Left renal pelvis (tissue), 4 donors: ENCODE measurements at regions not wholly inside any gene's neighbourhood (a gene's known extent, or its start where the extent isn't known, plus 50 kb on each side); places are given as distances from the start of the nearest gene placed in this dataset.
"Not testable (repeated sequence)": the region's sequence is repeated elsewhere in the genome, so short reads cannot be mapped to it uniquely, and the experiment has no call there.

ENCODE experiments used
- DNase-seq, 4 donors: peaks; one replicate each; pipeline ENCODE4 v3.0.0-alpha.2; 2013; ENCODE audit warnings: low read depth in 4 of 4, low spot score in 3 of 4

DNA sequence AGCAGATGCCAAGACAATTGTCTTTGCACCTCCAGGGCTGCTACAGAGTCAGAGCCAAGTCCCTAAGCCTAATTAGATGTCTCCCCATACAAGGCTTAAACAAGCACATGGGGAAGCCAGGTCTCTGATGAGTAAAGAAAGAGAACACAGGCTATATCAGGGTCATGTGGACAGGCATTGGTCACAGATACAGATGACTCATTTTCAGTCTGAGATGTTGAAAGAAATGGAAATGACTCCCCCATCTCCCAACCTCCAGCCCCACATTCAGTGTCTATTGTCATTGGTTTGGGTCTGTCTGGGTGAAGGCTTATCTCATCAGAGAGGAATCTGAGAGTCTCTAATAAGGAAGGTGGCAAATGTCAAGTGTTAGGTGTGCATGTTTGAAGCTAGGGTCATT, 290.1 kb upstream of the KIAA1217 start:
- DNase-seq: no peak

DNA sequence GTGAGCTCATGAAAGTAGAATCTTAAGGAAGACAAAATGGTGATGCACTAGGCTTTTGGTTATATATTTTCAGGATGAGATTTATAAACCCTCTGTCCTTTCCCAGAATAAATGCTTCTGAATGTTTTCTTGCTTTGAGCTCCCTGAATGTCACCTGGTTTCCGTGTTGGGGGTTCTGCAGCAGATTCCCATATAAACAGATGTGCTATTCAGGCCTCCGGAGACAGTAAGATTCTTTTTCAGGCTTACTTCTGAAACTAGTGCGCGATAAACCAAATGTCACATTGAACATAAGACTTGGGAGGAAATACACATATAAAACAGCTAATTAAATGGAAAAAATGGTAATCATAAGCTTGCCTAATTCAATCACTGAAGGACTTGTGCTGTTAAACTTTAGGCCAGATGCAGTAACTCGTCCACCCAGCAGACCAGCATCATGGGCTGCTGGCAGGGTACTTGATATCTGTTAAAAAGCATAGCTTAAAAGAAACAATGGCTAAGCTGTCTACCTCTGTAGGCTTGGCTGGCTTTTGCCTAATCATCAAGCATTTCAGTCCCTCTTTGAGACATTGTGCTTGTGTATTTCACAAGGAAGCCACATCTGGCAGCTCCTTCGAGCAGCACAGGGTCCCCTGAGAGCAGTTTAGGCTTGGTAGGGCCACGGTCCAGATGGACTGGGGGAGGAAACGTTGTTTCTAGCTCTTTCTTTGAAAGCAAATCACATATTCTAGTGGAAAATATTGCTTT, 281.2 kb upstream of the KIAA1217 start:
- DNase-seq: no peak

DNA sequence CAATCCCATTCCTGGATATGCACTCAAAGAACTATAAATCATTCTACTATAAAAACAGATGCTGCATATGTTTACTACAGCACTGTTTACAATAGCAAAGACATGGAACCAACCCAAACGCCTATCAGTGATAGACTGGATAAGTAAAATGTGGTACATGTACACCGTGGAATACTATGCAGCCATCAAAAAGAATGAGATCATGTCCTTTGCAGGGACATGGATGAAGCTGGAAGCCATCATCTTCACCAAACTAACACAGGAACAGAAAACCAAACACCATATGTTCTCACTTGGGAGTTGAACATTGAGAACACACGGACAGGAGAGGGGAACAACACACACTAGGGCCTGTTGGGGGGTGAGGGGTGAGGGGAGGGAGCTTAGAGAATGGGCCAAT, 274.9 kb upstream of the KIAA1217 start:
- DNase-seq: not testable (repeated sequence)

DNA sequence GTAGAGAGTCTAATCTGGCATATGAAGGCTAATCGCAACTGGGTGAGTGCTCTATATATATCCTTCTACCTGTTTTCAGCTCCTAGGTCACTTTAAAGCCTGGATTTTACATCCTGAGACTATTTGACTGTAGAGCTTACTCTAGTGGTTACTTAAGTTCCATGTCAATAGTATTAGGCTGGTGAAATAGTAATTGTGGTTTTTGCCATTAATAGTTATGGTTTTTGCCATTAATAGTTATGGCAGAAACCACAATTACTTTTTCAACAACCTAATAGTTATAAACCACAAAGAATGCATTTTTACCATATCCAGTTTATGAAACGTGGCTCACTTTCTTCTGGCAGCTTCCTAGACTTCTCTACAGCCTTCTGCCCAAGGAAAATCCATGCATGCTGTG, 263.1 kb upstream of the KIAA1217 start:
- no peak for DNase-seq

DNA sequence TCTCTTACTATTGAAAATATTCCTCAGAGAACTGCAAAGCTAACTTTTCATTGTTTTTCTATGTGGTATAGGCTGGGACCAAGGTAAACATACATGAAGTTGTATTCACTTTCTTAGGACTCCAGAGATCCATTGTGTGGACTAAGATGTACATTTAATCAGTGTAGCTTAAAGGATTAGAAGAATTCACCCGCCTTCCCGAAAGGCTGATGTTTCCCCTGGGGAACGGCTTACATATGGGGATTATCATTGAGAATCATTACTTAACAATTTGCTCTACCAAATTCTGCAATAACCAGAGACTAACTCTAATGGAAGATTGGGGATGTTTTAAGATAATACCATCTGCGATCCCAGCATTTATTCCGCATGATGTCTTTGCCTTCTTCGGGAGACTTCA, 257.1 kb upstream of the KIAA1217 start:
- no peak for DNase-seq

DNA sequence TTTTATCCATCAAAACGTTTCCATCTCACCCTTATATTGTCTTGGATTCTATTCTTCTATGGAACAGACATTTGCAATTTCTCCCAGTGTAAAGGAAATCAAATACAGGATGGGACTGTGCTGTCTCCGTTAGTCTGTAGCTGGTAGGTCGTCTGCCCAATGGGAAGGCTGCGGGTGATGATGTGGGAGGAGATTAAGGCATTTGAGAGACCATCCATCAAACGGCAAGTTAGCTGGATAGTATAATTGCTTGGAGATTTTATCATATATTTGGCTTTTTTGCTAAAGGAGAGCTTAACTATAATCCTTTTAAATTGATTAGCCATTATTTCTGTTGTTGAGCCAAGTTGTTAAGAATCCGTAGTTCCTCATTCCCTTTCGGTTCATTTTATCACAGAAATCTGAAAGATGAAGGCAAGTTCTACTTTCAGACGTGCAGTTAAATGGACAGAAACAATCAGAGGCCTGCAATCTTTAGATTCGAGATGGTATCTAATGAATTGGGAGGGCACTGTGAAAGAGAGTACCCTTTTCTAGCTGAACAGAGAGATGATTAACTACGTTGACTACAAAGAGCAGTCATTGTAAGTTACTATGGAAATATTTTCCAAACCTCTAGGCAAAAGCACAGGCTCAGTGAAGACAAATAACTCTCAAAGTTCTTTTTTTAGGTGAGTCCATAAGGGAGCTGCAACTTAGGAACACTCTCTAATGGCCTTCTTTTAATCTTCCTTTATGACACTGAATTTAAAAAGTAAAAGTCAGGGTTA, 253.3 kb upstream of the KIAA1217 start:
- no peak for DNase-seq

DNA sequence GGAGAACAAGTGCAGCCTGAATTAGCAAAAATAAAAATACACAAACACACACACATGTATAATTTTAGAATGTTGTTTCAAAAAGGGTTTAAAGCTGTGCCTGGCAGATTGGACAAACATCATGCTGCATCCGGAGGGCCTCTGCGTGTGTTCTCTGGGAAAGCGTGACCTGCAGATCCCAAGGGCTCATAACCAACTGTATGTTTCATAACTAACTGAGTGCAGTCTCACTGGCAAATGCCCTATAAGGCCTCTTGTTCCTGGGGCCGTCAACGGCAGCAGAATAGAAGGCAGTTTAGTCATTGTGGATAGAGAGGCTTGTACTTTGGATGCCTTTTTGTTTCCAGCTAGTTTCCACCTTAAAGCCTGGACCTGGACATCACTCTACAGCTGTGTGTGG, 243.8 kb upstream of the KIAA1217 start:
- DNase-seq: no peak

DNA sequence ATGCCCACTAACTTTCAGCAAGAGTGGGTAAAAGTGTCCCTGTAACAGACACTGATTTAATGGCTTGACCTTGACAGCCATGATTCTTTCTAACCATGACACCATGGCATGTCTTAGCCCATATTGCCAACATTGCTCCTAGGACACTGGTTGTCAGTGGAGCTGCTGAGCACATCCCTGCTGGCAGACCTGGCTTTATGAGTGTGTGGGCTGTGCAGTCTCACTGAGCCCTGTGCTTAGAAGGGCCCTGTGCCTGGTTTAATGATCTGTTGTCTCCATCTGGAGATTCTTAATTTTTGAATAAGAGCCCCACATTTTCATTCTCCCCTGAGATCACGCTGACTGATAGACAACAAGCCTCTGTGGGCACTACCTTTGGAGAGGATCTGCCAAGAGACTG, 243.1 kb upstream of the KIAA1217 start:
- no peak for DNase-seq

DNA sequence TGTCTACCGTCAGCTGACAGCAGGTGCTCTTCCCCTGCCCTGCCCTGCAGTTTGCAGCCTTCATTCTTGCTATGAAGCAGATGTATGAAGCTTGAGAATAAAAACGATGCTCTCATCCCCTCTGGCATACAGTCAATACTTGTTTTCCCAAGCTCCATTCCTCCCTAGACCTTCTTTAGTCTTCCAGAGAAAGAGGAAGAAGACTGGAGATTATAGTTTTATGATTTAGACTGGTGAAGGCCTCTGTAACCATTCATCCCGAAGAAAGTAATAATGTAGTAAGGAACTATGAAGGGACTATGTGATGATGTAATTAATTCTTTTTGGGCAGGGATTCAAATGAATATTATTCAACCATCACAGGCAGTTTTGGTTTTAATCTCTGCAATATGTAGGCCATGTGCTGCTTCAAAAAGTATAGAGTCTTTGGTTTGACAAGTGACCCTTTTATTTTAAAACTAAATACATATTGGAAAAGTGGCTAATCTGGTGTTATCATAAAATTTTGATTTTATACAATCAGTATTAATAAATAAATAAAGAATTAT, 242.4 kb upstream of the KIAA1217 start:
- no peak for DNase-seq

DNA sequence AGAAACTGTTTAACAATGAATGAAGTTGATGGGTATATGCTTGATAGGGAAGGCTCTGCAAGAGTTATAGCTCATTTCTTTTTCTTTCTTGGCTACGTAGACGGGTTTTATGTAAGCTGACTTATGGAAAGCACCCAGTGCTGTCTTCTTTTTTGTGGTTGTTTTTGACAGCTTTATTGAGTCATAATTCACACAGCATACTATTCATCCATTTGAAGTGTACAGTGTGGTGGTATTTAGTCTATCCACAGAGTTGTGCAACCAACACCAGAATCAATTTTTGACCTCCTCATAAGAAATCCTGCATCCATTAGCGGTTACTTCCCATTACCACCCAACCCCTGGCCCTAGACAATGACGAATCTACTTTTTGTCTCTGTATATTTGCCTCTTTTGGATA, 240.6 kb upstream of the KIAA1217 start:
- no peak for DNase-seq

DNA sequence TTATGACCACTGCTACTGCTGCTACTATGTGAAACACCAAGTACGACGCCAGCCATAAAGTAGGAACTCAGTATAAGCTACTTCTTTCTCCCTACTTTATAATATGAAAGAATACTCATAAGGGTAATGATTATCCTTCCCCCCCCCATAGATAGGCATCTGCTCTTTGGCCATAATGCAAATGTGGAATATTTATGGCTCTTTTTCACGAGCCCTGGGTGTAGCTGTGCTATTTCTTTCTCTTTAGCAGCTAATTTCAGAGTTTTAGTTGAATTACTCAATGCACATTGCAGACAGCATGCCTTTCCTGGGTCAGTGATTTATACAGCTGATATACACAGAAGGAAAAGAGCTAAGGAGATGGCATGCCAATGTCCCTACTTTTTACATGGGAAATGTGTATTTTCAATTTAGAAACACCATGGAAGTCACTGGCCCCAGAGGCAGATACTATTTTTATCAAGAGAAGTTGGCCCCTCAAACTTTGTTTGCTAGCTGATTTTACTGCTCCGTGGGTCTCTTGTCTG, 234.1 kb upstream of the KIAA1217 start:
- no peak for DNase-seq

DNA sequence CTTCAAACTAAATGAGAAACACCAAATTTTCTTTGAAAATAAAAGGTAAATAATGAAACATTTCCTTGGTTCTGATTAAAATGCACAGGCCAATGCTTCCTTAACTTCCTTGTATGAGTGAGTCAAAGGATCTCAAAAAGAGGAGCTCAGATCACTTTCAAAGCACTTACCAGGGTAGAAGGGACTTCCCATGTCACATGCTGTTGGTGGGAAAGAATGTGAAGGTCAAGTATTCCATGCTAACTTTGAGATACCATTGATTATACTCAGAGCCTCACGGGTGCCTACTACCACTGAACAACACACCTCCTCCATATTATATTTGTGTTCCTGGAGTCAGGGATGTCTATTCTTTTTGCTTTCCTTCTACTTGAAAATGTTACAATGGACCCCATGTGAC, 233.5 kb upstream of the KIAA1217 start:
- no peak for DNase-seq

DNA sequence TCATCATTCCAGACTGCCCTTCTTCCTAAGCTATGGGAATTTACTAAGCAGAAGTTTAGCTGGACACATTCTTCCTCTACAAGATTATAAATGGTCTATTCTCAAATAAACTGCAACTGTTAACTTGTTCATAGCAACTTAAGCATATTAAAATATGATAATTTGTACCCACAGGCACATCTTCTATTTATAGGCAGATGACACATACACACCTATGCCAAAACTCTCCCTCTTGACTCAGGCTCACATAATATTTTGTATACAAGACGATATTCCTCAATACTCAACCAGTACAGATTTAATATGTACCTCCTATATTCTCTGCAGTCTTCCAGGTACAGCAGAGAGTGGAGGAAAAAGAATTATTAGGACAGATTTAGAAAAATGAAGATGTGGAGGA, 232.7 kb upstream of the KIAA1217 start:
- no peak for DNase-seq

DNA sequence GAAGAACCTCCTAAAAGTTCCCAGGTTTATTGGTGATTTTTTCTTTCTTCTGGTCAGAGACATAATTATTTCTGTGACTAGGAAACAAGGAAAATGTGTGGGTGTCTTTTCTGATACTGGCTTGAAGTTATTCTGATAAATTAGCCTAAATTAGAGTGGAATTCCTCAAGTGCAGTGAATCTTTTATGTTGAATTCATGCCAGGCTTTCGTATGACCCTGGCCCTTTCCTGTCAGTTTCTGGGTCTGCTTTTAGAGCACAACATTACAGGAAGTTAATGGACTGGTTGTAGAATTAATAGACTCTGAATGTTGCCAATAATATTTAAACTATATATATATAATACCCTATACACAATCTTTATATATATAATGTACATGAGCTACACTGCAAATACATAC, 230.6 kb upstream of the KIAA1217 start:
- no peak for DNase-seq

DNA sequence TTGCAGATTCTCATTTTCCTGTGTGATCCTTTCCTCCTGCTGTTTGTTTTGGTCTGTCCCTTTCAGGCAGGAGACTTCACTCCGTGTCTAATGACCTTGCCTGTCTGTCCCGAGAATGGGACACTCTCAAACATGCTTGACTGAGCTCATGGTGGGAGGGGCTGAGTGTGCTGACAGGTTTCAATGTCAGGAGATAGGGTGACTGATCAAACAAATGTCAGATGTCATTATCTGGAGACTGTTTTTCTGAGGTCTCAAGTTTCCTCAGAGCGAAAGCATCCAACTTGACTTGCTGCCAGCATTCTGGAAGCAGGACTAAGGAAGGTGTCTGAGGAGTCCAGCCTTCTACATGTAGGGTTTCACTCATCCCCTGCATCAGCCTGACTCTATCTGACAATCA, 228.8 kb upstream of the KIAA1217 start:
- DNase-seq: peak in 2 of 4 donors; percentile 37 to 65

DNA sequence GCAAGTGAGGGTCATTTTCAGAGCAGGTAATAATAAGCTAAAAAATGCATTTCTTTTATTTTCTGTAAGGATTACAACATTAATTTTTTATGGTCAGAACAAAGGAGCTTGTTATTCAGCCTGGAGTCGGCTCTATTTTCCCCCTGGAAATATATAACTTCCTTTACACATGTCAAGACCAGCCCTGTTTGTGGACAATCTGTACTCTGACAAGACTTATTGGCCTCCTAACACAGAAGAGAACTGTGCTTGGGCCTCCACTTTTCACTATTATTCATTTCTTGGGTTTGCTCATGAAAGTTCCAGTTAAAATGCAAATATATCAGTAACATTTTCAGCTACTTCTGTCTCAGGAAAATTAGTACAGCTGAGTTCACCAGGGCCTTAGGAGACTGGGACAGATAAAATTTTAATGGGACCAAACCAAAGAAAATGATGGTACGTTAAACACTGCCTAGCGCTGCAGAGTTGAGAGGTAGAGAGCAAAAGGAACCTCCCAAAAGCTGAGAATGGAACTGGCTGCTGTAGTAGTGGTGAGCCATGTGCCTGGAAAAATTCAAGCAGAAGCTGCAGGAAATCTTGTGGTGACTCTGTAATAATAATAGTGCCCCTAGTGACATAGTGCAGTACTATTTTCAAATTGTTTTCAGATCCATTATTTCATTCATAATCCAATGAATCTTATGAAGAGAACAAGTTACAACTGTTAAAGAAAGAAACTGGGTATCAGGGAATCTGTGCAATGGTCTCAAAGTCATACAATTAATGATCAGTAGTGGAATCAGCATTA, 227.2 kb upstream of the KIAA1217 start:
- DNase-seq: no peak

DNA sequence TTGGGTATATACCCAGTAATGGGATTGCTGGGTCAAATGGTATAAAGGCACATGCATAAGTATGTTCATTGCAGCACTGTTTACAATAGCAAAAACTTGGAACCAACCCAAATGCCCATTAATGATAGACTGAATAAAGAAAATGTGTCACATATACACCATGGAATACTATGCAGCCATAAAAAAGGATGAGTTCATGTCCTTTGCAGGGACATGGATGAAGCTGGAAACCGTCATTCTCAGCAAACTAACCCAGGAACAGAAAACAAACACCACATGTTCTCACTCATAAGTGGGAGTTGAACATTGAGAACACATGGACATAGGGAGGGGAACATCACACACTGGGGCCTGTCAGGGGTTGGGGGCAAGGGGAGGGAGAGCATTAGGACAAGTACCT, 224.5 kb upstream of the KIAA1217 start:
- not testable (repeated sequence) for DNase-seq

DNA sequence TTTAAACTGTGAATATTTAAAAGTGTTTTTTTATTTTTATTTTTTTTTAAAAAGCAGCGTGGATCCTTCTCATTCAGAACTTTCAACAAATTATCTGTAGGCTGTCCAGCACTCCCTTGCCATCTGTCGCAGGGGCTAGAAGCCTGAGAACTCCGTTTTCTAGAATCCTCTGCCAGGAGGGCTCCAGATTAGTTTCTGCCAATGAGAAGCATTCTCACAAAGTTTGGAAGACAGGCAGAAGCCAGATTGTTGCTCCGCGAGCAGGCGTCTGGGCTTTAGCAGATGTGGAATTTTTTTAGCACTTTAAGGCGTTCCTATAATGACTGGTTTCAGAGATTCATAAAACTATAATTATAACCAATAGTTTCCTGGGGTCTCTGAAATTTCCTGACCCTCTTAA, 220.9 kb upstream of the KIAA1217 start:
- DNase-seq: no peak

DNA sequence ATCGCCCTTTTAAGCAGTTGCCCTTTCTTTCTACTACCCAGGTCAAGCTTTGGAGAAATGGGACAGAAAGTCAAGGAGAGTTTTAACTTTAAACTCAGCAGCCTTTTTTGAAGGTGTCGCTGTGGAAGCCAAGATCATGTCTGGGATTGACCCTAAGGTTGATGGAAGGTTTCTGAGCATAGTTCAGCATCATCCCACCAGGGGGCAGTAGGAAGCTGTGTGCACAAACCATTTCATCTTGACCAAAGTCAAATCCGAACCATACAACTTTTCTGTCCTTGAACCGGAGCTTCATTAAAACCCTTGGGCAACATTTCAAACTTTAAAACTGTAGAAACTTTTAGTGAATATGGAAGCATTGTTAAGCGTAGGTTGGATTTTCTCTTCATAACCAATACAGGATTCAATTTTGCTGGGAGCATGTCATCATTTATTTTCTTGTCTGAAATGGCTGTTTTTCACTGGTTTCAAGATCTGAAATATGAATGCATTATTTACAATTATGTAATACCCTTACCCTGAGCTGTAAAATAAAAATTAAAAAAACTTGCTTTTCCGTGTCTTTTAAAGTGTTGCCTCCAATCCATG, 214.4 kb upstream of the KIAA1217 start:
- DNase-seq: no peak

DNA sequence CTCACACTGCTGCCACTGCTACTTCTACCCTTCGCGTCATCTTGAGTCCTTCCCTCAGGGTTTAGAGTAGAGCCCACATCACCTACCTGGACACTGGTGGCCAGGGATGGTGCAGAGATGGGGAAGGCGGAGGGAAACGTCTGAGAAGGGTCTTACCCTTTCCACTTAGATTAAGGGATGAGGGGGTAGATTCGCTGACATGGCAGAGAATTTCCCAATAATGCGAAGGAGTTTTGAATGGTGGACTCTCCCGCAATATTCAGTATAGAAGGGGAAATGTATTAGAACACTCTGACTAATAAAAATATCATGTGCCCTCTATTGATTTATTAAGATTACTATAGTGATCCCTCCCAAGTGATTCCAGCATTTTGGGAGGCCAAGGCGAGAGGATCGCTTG, 209.5 kb upstream of the KIAA1217 start:
- DNase-seq: no peak
